Fibroblast of skin of right biceps (primary cell): ENCODE measurements at regions not wholly inside any gene's neighbourhood (a gene's known extent, or its start where the extent isn't known, plus 50 kb on each side); places are given as distances from the start of the nearest gene placed in this dataset.

Source experiments
- DNase-seq: peaks from one replicate; pipeline ENCODE4 v3.0.0-alpha.2; 2013

- DNase-seq, result no peak
Observed at GRCh38 chrX:51437521-51437920, 58.9 kb downstream of the NUDT11 start.

GRCh38 chrX:51435101-51435500, 61.3 kb downstream of the NUDT11 start:
- no peak for DNase-seq

GRCh38 chrX:51421972-51422597, 74.3 kb downstream of the NUDT11 start:
- no peak for DNase-seq

GRCh38 chrX:51420610-51421009, 75.8 kb downstream of the NUDT11 start:
- DNase-seq, result peak; percentile 20

- no peak for DNase-seq
Observed at GRCh38 chrX:51408462-51408861, 75.8 kb downstream of the NUDT10 start.

- no peak for DNase-seq
Observed at GRCh38 chrX:51407520-51408409, 75.1 kb downstream of the NUDT10 start.

- DNase-seq, result no peak
Observed at GRCh38 chrX:51406688-51407519, 74.3 kb downstream of the NUDT10 start.

- DNase-seq, result no peak
Observed at GRCh38 chrX:51404445-51404844, 71.8 kb downstream of the NUDT10 start.

- DNase-seq, result peak; percentile 1
Observed at GRCh38 chrX:51395810-51396728, 63.4 kb downstream of the NUDT10 start.

GRCh38 chrX:51395480-51395809, 62.8 kb downstream of the NUDT10 start:
- no peak for DNase-seq
